Ishikawa (cell line): ENCODE measurements at regions not wholly inside any gene's neighbourhood (a gene's known extent, or its start where the extent isn't known, plus 50 kb on each side); places are given as distances from the start of the nearest gene placed in this dataset.

Experiments used
- CREB1 ChIP-seq: IDR thresholded peaks from 2 replicates; pipeline ENCODE4 v1.6.1; 2012; ENCODE audit warnings: low read depth
- EGR1 ChIP-seq: IDR thresholded peaks from 2 replicates; pipeline ENCODE4 v1.6.1; 2012
- FOXM1 ChIP-seq: IDR thresholded peaks from 2 replicates; pipeline ENCODE4 v1.6.1; 2012; ENCODE audit warnings: low read depth, borderline replicate concordance
- MAX ChIP-seq: IDR thresholded peaks from 2 replicates; pipeline ENCODE4 v1.6.1; 2012
- NFIC ChIP-seq: IDR thresholded peaks from 2 replicates; pipeline ENCODE4 v1.6.1; 2012
- RAD21 ChIP-seq: IDR thresholded peaks from 2 replicates; pipeline ENCODE4 v1.6.1; 2012; ENCODE audit warnings: low read depth
- ZBTB7A ChIP-seq: IDR thresholded peaks from 2 replicates; pipeline ENCODE4 v1.6.1; 2012; ENCODE audit warnings: low read depth

DNA sequence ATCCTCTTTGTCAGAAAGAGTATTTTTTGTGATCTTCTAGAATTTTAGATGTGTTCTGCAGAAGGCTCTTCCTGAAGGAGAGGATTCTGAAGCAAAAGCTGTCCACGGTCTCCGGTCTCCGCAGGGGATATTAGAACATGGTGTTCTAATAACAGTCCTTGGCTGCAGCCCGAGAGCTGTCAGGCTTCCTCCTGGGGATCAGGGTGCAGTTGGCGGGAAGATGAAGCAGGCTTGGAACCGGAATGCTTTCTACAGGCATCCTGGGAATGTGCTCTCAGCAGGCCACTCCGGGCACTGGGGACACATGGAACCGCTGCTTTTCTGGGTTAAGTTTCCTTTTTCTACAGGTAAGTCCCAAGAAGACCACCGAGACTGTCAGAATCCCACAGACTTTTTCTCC lies 118.6 kb upstream of the PARD3 start:
- TF ChIP-seq EGR1 (no peak), MAX (no peak), FOXM1 (no peak), RAD21 (no peak), CREB1 (no peak), ZBTB7A (no peak), NFIC (no peak)
